Mammary epithelial cell (primary cell): ENCODE measurements at regions not wholly inside any gene's neighbourhood (a gene's known extent, or its start where the extent isn't known, plus 50 kb on each side); places are given as distances from the start of the nearest gene placed in this dataset.
"Not testable (repeated sequence)": the region's sequence is repeated elsewhere in the genome, so short reads cannot be mapped to it uniquely, and the experiment has no call there.

Experiments used
- EZH2 ChIP-seq: IDR thresholded peaks from 2 replicates; pipeline ENCODE4 v1.6.1; 2012; ENCODE audit warnings: low read length, inconsistent platforms, borderline replicate concordance
- TF ChIP-seq, protein P1 (sequence below), 2 donors: IDR thresholded peaks in 1 of 2; conservative IDR thresholded peaks in 1 of 2; 2 replicates each; pipeline ENCODE4 v1.5.1; 2011 to 2012; ENCODE audit warnings: inconsistent platforms in 2 of 2, low read length in 2 of 2, mild to moderate bottlenecking in 2 of 2, control low read depth in 1 of 2, low read depth in 1 of 2; ENCODE audit not compliant: insufficient read depth in 1 of 2; ENCODE audit errors: extremely low read depth in 1 of 2

DNA sequence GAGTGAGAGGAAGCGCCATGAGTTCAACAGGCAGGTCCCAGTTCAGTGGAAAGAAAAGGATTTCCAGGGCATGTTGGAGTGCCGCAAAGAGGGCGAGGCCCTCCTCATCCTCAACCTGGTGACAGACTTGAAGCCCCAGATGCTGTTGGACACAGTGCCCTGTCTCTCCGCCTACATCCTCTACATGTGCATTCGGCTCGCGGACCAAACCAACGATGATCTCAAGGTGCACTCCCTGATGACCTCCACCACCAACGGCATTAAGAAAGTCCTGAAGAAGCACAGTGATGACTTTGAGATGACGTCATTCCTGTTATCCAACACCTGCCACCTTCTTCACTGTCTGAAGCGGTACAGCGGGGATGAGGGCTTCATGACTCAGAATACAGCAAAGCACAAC, 1667.4 kb downstream of the SPATA31A7 start:
- TF ChIP-seq, protein P1, sequence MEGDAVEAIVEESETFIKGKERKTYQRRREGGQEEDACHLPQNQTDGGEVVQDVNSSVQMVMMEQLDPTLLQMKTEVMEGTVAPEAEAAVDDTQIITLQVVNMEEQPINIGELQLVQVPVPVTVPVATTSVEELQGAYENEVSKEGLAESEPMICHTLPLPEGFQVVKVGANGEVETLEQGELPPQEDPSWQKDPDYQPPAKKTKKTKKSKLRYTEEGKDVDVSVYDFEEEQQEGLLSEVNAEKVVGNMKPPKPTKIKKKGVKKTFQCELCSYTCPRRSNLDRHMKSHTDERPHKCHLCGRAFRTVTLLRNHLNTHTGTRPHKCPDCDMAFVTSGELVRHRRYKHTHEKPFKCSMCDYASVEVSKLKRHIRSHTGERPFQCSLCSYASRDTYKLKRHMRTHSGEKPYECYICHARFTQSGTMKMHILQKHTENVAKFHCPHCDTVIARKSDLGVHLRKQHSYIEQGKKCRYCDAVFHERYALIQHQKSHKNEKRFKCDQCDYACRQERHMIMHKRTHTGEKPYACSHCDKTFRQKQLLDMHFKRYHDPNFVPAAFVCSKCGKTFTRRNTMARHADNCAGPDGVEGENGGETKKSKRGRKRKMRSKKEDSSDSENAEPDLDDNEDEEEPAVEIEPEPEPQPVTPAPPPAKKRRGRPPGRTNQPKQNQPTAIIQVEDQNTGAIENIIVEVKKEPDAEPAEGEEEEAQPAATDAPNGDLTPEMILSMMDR (conservative IDR thresholded peaks at IDR 0.05 in 1 of 2, IDR thresholded peaks at IDR 0.05 in 1 of 2; ENCODE audit: extremely low read depth in 1 of 2, insufficient read depth in 1 of 2, low read depth in 1 of 2, low read length in 2 of 2), result not testable (repeated sequence)
- TF ChIP-seq EZH2, result not testable (repeated sequence)
